Ovary (tissue), 3 donors: ENCODE measurements at regions not wholly inside any gene's neighbourhood (a gene's known extent, or its start where the extent isn't known, plus 50 kb on each side); places are given as distances from the start of the nearest gene placed in this dataset.
"Not testable (repeated sequence)": the region's sequence is repeated elsewhere in the genome, so short reads cannot be mapped to it uniquely, and the experiment has no call there.

ENCODE experiments used
- POLR2A ChIP-seq: fragments of 450-650 bp; IDR thresholded peaks from one replicate; pipeline ENCODE4 v1.6.1; 2017; ENCODE audit warnings: antibody characterized with exemption, mild to moderate bottlenecking, moderate library complexity
- TF ChIP-seq, protein P1 (sequence below), 3 donors: fragments of 450-650 bp in 2 of 3; fragments of 200-600 bp in 1 of 3; IDR thresholded peaks; one replicate each; pipeline versions ENCODE4 v1.5.1 to v1.8.0; 2016 to 2022; ENCODE audit warnings: antibody characterized with exemption in 3 of 3, mild to moderate bottlenecking in 1 of 3
- donor health status: DM: no; HTN: no; CAD: no.

DNA sequence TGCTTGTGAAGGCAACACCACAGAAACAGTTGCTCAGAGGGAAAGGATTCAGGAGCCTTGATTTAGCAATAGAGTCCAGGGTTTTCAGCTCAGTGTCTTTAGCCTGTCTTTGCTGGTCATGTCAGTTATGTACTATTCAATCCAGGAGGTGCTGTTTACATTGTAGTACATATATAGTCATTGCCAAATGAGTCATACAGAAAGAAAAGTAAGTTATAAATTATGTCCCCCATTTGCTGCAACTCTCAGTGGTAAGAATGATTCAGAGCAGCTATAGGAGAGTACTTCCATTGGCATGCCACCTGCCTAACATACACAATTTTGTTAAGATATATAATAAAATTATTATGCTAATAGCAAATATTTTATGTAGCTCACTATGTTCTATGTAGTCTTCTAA lies 1163.4 kb downstream of the FOXD4L5 start:
- TF ChIP-seq, protein P1, sequence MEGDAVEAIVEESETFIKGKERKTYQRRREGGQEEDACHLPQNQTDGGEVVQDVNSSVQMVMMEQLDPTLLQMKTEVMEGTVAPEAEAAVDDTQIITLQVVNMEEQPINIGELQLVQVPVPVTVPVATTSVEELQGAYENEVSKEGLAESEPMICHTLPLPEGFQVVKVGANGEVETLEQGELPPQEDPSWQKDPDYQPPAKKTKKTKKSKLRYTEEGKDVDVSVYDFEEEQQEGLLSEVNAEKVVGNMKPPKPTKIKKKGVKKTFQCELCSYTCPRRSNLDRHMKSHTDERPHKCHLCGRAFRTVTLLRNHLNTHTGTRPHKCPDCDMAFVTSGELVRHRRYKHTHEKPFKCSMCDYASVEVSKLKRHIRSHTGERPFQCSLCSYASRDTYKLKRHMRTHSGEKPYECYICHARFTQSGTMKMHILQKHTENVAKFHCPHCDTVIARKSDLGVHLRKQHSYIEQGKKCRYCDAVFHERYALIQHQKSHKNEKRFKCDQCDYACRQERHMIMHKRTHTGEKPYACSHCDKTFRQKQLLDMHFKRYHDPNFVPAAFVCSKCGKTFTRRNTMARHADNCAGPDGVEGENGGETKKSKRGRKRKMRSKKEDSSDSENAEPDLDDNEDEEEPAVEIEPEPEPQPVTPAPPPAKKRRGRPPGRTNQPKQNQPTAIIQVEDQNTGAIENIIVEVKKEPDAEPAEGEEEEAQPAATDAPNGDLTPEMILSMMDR (IDR thresholded peaks at IDR 0.05), result not testable (repeated sequence)
- not testable (repeated sequence) for TF ChIP-seq POLR2A
